Upper lobe of left lung (tissue), 6 donors: ENCODE measurements at regions not wholly inside any gene's neighbourhood (a gene's known extent, or its start where the extent isn't known, plus 50 kb on each side); places are given as distances from the start of the nearest gene placed in this dataset.
"Not testable (repeated sequence)": the region's sequence is repeated elsewhere in the genome, so short reads cannot be mapped to it uniquely, and the experiment has no call there.

Experiments used
- ATAC-seq, 2 donors: fragments of 200-7000 bp; cut with Tn5 transposase; one replicate each; pipeline ENCODE4 v1.9.1; 2022; ENCODE audit warnings: mild to moderate bottlenecking in 2 of 2, moderate library complexity in 2 of 2; ENCODE audit not compliant: low FRiP score in 2 of 2
- DNase-seq, 2 donors: peaks; one replicate each; pipeline ENCODE4 v3.0.0-alpha.2; 2019 to 2020
- H3K27ac ChIP-seq, 4 donors: fragments of 200-600 bp; sonication (generic); one replicate each; pipeline ENCODE4 v1.5.1; 2016 to 2019
- H3K27me3 ChIP-seq, 4 donors: fragments of 200-600 bp; sonication (generic); one replicate each; pipeline ENCODE4 v1.5.1; 2017 to 2019
- H3K36me3 ChIP-seq, 4 donors: fragments of 200-600 bp; sonication (generic); one replicate each; pipeline ENCODE4 v1.5.1; 2016 to 2019
- H3K4me1 ChIP-seq, 4 donors: fragments of 200-600 bp; sonication (generic); one replicate each; pipeline ENCODE4 v1.5.1; 2018 to 2019
- H3K4me3 ChIP-seq, 4 donors: fragments of 200-600 bp; sonication (generic); one replicate each; pipeline ENCODE4 v1.5.1; 2017 to 2019; ENCODE audit warnings: mild to moderate bottlenecking in 2 of 4, moderate library complexity in 1 of 4
- H3K9me3 ChIP-seq, 4 donors: fragments of 200-600 bp; sonication (generic); one replicate each; pipeline ENCODE4 v1.5.1; 2018 to 2019
- EP300 ChIP-seq, 4 donors: sonication (generic); formaldehyde crosslinking; IDR thresholded peaks; one replicate each; pipeline ENCODE4 v1.5.1; 2017; ENCODE audit warnings: antibody characterized with exemption in 4 of 4, control low read depth in 2 of 4
- POLR2A ChIP-seq, 4 donors: fragments of 450-650 bp; IDR thresholded peaks; one replicate each; pipeline ENCODE4 v1.5.1; 2016 to 2017; ENCODE audit warnings: antibody characterized with exemption in 4 of 4, mild to moderate bottlenecking in 2 of 4
- POLR2AphosphoS5 ChIP-seq, 2 donors: sonication (generic); formaldehyde crosslinking; IDR thresholded peaks; one replicate each; pipeline ENCODE4 v1.5.1; 2017; ENCODE audit warnings: antibody characterized with exemption in 2 of 2
- WGBS, 2 donors: methylation state at CpG; one replicate each; pipeline ENCODE4 v1.1.5; 2017 to 2018; 5-methylcytosine and 5-hydroxymethylcytosine counted together
- TF ChIP-seq, protein P1 (sequence below), 6 experiments: fragments of 450-650 bp in 4 of 6; fragments of 200-600 bp in 2 of 6; sonication (generic) in 2 of 6; IDR thresholded peaks; one replicate each; pipeline ENCODE4 v1.5.1; 2016 to 2019; ENCODE audit warnings: antibody characterized with exemption in 6 of 6
- donor health status: DM: no; HTN: no; CAD: no; lungs with moderate emphysema.
- donor health status: DM: no; HTN: yes; CAD: no; lungs with severe emphysema.

DNA sequence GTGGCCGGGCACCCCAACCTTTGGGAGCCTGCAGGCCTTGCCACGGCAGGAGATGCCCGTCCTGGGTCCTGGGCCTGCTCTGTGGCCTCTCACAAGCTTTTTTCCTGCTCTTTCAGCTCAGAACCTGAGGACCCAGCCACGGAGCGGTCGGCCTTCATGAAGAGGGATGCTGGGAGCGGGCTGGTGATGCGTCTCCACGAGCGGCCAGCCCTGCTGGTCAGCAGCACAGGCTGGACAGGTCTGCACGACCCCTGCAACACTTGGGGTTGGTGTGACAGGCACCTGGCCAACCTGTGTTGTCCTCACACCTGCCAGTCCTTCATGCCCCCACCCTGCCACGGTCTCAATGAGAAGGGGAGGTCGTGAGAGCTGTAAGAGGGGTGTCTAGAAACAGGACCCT lies 170.0 kb downstream of the ADRA2C start:
- ATAC-seq (no peak), DNase-seq (peak in 1 of 2 donors; percentile 55)
- Histone ChIP-seq H3K9me3 (no peaks in the 10 kb centered on the region), H3K4me3 (no peak overlapping the region), H3K36me3 (no peaks in the 10 kb centered on the region), H3K4me1 (no peaks in the 10 kb centered on the region), H3K27me3 (no peaks in the 10 kb centered on the region), H3K27ac (no peak overlapping the region)
- TF ChIP-seq POLR2A (IDR thresholded peaks at IDR 0.05) (no peak), POLR2AphosphoS5 (IDR thresholded peaks at IDR 0.05) (no peak), EP300 (IDR thresholded peaks at IDR 0.05) (no peak)
- TF ChIP-seq, protein P1, sequence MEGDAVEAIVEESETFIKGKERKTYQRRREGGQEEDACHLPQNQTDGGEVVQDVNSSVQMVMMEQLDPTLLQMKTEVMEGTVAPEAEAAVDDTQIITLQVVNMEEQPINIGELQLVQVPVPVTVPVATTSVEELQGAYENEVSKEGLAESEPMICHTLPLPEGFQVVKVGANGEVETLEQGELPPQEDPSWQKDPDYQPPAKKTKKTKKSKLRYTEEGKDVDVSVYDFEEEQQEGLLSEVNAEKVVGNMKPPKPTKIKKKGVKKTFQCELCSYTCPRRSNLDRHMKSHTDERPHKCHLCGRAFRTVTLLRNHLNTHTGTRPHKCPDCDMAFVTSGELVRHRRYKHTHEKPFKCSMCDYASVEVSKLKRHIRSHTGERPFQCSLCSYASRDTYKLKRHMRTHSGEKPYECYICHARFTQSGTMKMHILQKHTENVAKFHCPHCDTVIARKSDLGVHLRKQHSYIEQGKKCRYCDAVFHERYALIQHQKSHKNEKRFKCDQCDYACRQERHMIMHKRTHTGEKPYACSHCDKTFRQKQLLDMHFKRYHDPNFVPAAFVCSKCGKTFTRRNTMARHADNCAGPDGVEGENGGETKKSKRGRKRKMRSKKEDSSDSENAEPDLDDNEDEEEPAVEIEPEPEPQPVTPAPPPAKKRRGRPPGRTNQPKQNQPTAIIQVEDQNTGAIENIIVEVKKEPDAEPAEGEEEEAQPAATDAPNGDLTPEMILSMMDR (IDR thresholded peaks at IDR 0.05): no peak
- 85 to 100% methylated on average over 4 to 13 of the region's 13 CpGs for WGBS, 2 donors

DNA sequence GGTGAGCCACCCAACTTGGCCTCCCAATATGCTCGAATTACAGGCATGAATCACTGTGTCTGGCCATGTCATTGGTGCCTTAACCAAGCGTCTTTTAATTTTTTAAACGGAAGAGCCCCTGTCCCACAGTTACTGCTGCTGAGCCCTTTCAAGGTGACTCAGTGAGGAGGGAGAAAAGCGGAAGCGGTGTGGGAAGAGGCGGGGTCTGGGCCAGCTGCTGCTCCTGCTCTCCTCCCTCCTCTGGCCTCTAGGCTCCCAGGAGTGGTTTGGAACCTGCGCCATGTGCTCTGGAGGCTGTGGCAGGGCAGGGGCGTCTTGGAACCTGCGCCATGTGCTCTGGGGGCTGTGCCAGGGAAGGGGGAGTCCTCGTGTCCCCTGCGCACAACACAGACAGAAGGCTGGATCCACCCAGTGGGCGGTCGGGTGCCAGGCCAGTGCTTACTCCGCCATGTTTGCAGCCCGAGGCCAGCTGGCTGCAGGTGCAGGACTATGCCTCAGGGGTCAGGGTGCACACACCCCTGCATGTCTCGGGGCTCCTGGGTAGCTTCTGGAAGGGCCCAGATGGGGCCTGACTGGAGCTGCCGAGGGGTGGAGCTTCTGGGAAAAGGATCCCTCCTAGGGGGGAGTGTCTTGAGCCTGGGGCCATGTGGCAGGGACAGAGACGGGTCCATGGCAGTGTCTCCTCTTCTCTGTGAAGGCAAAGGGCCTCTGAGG lies 171.8 kb downstream of the ADRA2C start:
- H3K4me3 ChIP-seq, DNase-seq, ATAC-seq, H3K27me3 ChIP-seq, H3K4me1 ChIP-seq, H3K9me3 ChIP-seq, H3K36me3 ChIP-seq, H3K27ac ChIP-seq: not testable (repeated sequence)
- WGBS, 2 donors: 59 to 60% methylated on average over 3 to 7 of the region's 18 CpGs

DNA sequence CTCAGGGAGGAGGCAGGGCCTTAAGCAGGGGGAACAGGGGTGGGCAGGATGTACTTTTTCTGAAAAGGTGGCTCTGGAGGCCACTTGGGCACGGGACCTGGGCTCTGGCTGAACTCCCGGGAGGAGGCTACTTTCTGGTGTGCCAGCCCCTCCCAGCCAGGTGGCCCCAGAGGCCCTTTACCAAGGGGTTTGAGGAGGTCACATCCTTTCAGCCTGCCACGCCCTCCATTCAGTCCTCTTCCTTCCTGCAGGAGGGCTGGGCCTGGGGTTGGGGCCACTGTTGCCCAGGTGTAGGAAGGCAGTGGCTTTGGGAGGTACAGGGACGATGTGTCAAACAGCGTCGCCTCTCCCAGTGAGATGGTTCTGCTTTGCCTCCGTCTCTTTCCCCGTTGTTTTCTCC lies 172.5 kb downstream of the ADRA2C start:
- WGBS, 2 donors: 85 to 89% methylated on average over 5 of the region's 8 CpGs
- not testable (repeated sequence) for H3K27ac ChIP-seq, H3K4me1 ChIP-seq, ATAC-seq, H3K36me3 ChIP-seq, H3K27me3 ChIP-seq, H3K9me3 ChIP-seq, H3K4me3 ChIP-seq, DNase-seq

DNA sequence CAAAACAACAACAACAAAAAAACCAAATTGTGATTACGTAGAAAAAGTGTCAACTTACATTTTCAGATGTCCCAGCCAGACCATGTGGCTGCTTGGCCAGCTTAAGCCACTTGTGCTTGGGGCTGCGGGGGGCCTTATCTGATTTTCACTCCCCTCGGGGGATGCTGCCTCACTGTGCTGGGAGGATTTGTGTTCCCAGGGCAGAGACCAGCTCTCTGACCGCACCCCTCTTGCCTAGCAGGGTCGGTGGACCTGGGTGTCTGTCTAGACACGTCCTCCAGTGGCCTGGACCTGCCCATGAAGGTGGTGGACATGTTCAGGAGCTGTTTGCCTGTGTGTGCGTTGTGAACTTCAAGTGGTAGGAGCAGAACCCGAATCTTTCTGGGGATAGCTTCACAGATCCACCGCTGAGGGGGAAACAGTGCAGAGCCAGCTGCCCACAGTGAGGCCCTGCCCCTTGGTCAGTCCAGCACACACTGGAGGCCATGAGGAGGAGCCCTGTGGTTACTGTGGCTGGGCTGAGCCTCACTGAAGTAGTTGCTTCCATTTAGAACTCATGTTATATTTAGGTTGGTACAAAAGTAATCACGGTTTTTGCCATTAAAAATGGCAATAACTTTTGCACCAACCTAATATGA lies 173.9 kb downstream of the ADRA2C start:
- not testable (repeated sequence) for H3K27ac ChIP-seq, ATAC-seq, H3K4me3 ChIP-seq, H3K9me3 ChIP-seq, H3K36me3 ChIP-seq, H3K27me3 ChIP-seq, DNase-seq, H3K4me1 ChIP-seq
- WGBS, 2 donors: 68 to 70% methylated on average over 8 to 10 of the region's 10 CpGs

DNA sequence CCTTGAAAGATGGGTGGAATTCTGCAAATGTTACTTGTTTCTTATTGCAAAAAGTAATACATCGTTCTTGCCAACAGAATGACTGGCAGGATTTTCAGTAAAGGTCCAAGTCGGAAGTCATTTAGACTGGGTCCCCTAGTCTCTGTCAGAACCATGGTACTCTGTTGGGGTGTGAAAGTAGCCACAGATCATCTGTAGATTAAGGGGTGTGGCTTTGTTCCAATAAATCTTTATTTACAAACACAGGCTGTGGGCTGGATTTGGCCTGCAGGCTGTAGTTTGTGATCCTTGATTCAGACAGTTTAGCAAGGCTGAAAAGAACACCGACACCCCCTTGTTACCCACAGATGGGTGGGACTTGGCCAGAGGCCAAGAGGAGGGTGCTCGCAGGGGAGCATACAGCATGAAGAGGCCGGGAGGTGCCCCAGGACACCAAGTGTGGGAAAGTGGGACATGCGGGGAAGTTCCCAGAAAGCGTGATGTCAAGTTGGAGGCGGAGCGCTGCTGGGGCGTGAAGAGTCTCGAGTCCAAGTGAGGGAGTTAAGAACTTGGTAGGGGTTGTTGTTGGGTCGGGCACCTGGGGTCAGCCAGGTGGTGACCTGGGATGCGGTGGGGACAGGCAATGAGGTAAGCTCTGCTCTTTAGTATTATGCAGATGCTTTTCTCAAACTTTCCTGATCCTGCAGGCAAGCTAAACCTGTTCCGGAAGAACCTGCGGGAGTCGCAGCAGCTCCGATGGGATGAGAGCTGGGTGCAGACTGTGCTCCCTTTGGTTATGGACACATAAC lies 175.7 kb downstream of the ADRA2C start:
- not testable (repeated sequence) for H3K4me3 ChIP-seq, DNase-seq, H3K36me3 ChIP-seq, H3K4me1 ChIP-seq, H3K27me3 ChIP-seq, H3K27ac ChIP-seq, H3K9me3 ChIP-seq, ATAC-seq
- 48 to 60% methylated on average over 14 to 15 of the region's 17 CpGs for WGBS, 2 donors

DNA sequence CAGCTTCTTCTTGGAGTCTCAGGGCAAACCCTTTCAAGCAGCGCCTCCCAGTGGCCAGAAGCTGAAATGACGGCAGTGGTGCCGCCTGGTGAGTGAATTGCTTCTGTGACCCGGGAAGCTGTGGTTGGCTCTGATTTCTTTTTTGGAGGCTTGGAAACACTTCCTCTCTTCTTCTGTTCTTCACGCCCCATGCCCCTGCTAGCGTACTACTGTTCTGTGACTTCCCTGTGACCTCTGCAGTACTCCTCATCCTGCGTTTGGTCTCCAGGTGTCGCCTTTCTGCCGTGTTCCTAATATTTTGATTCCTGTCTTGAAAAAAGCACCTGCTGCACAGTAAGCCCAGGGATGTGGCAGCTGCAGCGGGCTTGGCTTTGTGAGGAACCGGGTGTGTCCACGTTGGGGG lies 176.4 kb downstream of the ADRA2C start:
- H3K27ac ChIP-seq, H3K9me3 ChIP-seq, ATAC-seq, H3K27me3 ChIP-seq, H3K4me3 ChIP-seq, H3K36me3 ChIP-seq, H3K4me1 ChIP-seq: not testable (repeated sequence)
- WGBS, 2 donors: 11 to 13% methylated on average over 12 of the region's 12 CpGs
- TF ChIP-seq, protein P1 (IDR thresholded peaks at IDR 0.05): peak; percentile 54 to 77 (median 59)
- peak in 1 of 2 donors; percentile 38 for DNase-seq

DNA sequence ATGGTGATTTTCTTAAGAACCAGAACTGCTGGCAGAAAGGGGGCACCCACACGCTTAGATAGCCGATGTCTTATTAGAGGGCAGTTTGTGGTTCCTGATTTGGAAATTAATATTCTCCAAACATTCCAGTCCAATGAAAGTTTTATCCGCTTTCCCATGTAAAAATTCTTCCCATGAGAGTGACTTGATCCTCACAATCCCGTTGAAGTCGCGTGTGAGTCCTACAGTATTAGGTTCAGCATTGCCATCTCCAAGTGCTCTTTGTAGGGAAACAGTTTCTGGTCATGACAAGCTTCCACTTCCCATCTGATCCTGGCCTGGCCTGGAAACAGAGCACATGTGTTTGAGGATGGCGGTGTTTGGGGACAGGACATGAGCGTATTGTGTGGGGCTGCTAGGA lies 176.9 kb downstream of the ADRA2C start:
- H3K27me3 ChIP-seq, ATAC-seq, H3K4me3 ChIP-seq, H3K27ac ChIP-seq, DNase-seq, H3K36me3 ChIP-seq, H3K9me3 ChIP-seq, H3K4me1 ChIP-seq: not testable (repeated sequence)
- whole genome bisulfite sequencing, 2 donors: 73 to 82% methylated on average over 8 of the region's 8 CpGs
